Stimulated activated CD4-positive, alpha-beta T cell treated with anti-CD3 and anti-CD28 coated beads, Interleukin-1b, Interleukin-23, amount 100 ng/mL, for 1 hour (primary cell): ENCODE measurements at regions not wholly inside any gene's neighbourhood (a gene's known extent, or its start where the extent isn't known, plus 50 kb on each side); places are given as distances from the start of the nearest gene placed in this dataset.

Experiments
- DNase-seq, 2 donors: peaks; one replicate each; pipeline ENCODE4 v3.0.0-alpha.2; 2020; ENCODE audit warnings: low read depth in 2 of 2

GRCh38 chr14:86997271-86997670, 995.7 kb downstream of the GALC start:
- no peak for DNase-seq

GRCh38 chr14:86990396-86990795, 1002.6 kb downstream of the GALC start:
- DNase-seq: no peak

GRCh38 chr14:86989285-86989684, 1003.7 kb downstream of the GALC start:
- no peak for DNase-seq

- DNase-seq: no peak
Measured at GRCh38 chr14:86987966-86988365, 1005.0 kb downstream of the GALC start.

GRCh38 chr14:86973177-86973576, 1019.8 kb downstream of the GALC start:
- DNase-seq: no peak

GRCh38 chr14:86971292-86971691, 1021.7 kb downstream of the GALC start:
- DNase-seq: no peak

- no peak for DNase-seq
Measured at GRCh38 chr14:86961106-86961716, 1031.8 kb downstream of the GALC start.

GRCh38 chr14:86955771-86956354, 1037.1 kb downstream of the GALC start:
- no peak for DNase-seq

- DNase-seq: no peak
Measured at GRCh38 chr14:86954623-86955022, 1038.4 kb downstream of the GALC start.

GRCh38 chr14:86946446-86946845, 1046.5 kb downstream of the GALC start:
- DNase-seq: no peak

GRCh38 chr14:86944434-86944833, 1048.5 kb downstream of the GALC start:
- no peak for DNase-seq

GRCh38 chr14:86943391-86944365, 1049.3 kb downstream of the GALC start:
- DNase-seq: no peak

GRCh38 chr14:86942936-86943335, 1050.0 kb downstream of the GALC start:
- no peak for DNase-seq

- DNase-seq: no peak
Measured at GRCh38 chr14:86940106-86940505, 1052.9 kb downstream of the GALC start.

GRCh38 chr14:86938320-86938719, 1054.7 kb downstream of the GALC start:
- DNase-seq: no peak

GRCh38 chr14:86936556-86936955, 1056.4 kb downstream of the GALC start:
- no peak for DNase-seq

GRCh38 chr14:86935241-86935885, 1057.6 kb downstream of the GALC start:
- DNase-seq: no peak

GRCh38 chr14:86933958-86934595, 1058.9 kb downstream of the GALC start:
- no peak for DNase-seq

GRCh38 chr14:86933460-86933859, 1059.5 kb downstream of the GALC start:
- DNase-seq: no peak

- no peak for DNase-seq
Measured at GRCh38 chr14:86915406-86915805, 1077.6 kb downstream of the GALC start.

GRCh38 chr14:86912709-86913108, 1080.3 kb downstream of the GALC start:
- DNase-seq: no peak

GRCh38 chr14:86911486-86911885, 1081.5 kb downstream of the GALC start:
- DNase-seq: no peak
